HG02610 (cell line): ENCODE measurements at regions not wholly inside any gene's neighbourhood (a gene's known extent, or its start where the extent isn't known, plus 50 kb on each side); places are given as distances from the start of the nearest gene placed in this dataset.

Experiments used
- ATAC-seq: cut with Tn5 transposase; IDR thresholded peaks from one replicate; pipeline ENCODE4 v1.9.1; 2021; ENCODE audit warnings: mild to moderate bottlenecking, moderate library complexity; ENCODE audit not compliant: unreplicated experiment

- peak; percentile 98 for ATAC-seq
Observed at GRCh38 chr7:86949052-86949778, 110.2 kb downstream of the ELAPOR2 start.

DNA sequence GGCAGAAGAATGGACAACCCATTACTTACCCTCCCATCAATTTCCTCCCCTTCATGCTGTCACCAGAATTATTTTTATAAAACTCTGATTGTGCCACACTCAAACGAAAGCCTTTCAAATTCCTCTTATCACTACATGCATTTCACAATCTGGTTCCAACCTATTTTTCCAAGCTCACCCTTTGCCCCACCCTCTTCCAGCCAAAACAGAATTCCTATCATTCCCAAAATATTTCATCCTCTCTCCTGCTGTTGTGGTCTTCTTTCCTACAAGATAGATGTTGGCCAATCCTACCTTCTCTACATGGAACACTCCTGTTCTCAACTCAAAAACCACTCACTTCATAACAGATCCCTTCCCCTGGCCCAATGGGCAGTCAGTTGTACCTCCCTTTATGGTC is 111.5 kb downstream of the ELAPOR2 start:
- ATAC-seq = no peak

DNA sequence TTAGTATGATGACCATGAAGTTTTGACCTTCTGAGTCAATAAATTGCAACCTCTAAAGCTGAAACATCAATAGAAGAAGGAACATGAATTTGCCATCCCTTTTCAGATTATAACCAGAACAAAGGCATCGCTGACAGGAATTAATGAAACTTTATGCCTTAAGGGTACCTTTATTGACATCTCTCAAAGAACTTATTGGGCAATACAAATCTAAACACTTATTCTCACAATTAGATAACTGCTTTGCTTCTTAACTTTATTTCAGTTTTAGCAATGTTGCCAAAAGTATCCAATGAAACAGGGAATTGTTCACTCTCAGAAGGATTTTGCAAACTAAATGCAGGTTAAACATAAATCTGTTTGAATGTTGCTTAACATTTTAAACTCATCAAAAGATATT is 116.0 kb downstream of the ELAPOR2 start:
- ATAC-seq = no peak

GRCh38 chr7:86942995-86943394 is 116.5 kb downstream of the ELAPOR2 start:
- ATAC-seq = no peak

- ATAC-seq = no peak
Observed at GRCh38 chr7:86942081-86942480, 117.4 kb downstream of the ELAPOR2 start.

DNA sequence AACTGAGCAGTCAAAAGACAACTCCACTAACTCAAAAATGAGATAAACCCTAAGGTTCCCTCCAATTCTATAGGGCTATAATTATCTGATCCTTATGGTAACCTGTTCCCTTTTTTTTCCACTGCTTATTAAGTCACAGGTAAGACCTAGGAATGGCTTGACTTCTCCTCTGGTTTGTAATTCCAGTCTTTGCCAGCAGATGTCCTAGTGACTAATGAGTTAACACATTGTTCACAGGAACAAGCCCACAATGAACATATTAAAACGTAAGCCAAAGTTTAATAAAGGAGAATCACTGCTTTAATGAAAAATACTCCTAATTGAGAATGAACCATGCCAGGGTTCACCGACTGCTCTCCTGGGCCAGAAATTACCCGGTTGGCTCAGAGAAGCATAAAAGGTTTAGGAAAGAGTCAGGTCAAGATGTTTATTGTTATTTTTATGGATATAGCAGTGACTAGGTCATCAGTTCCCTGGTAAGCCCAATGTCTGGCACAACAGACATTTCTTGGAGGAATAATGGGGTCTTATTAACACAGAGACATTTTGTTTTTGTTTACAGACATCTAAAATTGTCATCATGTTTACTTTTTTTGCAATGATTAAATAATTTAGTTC is 120.1 kb downstream of the ELAPOR2 start:
- ATAC-seq = peak; percentile 90

DNA sequence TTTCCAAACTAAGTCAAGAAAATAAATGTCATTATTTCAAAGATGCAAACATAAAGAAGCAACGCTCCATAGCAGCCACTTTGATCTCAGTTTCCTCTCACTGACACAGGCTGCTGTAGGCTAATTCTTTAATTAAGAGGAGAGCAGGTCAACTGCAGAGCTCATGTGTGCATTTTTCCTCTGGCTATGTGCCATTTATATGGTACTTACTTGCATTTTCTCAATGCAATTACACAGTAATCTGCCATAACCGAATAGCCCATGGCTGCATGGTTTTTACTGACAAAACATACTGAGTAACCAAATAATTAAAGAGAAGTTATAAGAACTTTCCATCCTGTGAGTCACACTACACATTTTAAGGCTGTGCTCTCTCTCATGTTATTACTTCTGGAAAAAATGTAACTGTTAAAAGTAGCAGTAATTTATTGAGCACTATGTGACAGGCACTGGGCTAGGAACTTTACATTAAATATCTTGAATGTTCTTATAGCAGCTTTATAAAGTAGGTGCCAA is 122.0 kb downstream of the ELAPOR2 start:
- ATAC-seq = no peak

- no peak for ATAC-seq
Observed at GRCh38 chr7:86933295-86933845, 126.1 kb downstream of the ELAPOR2 start.

GRCh38 chr7:86932038-86932512 is 127.4 kb downstream of the ELAPOR2 start:
- ATAC-seq = no peak

GRCh38 chr7:86931439-86931838 is 128.0 kb downstream of the ELAPOR2 start:
- ATAC-seq = peak; percentile 51

GRCh38 chr7:86930554-86931307 is 128.7 kb downstream of the ELAPOR2 start:
- no peak for ATAC-seq

DNA sequence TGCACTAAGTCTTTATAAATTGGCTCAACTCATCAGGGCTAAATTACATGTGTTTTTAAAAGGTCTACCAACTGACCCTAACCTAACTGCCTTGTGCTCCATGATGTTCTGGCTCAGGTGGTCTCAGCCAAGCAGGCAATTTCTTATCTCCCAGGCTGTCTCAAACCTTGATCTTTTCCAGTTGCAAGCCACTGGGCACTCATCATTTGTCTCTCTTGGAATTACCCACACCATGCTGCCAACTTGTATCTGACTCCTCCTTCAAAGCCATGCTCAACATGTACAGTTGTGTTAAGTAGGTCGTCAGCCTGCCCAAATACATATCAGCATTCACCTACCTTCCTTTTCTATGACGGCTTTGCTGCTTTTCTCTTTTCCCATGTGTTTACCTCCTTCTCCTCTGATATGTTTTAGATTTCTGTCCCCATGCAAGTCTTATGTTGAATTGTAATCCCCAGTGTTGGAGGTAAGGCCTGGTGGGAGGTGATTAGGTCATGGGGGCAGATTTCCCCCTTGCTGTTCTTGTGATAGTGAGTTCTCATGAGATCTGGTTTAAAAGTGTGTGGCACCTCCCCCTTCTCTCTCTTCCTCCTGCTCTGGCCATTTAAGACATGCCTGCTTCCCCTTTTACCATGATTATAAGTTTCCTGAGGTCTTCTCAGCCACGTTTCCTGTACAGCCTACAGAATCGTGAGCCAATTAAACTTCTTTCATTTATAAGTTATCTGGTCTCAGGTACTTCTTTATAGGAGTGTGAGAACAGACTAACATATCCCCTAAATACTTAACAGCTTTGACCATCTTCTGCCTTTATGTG is 130.0 kb downstream of the ELAPOR2 start:
- no peak for ATAC-seq

- no peak for ATAC-seq
Observed at GRCh38 chr7:86928308-86928707, 131.1 kb downstream of the ELAPOR2 start.

DNA sequence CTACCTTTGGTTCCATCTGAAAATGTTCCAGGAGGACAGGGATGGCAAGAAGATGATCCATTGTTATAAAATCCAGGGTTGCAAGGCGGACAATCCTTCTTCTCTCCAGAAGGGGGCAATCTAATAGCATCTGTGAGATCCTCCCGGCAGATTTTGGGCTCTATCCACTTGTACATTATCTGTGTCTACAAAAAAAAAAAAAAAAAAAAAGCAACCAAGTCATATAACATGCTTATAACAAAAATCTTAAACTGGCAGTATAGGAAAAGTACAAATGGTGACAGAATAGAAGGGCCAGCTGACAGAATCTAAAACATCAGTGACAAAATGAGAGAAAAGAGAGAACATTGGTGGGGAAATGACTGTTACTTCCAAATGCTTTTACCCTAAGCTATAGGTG is 132.7 kb downstream of the ELAPOR2 start:
- peak; percentile 62 for ATAC-seq

DNA sequence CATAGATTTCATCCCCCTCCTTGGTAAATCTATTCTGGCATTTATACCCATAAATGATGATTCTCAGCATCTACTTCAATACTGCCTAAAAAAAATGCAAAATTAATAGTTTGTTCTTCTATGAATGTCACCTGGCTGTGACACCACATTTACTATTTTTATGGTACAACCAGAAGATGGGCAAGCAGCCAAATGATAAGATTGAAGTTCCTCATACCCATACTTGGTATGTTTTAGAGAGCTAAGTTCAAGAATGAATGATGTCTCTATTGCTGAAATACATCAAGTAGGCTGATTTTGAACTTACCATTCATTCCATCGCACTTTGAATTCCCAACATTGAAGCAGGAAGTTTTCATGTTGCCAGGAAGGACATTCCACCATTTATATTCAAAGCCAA is 134.2 kb downstream of the ELAPOR2 start:
- no peak for ATAC-seq

- no peak for ATAC-seq
Observed at GRCh38 chr7:86923527-86923926, 135.9 kb downstream of the ELAPOR2 start.

- ATAC-seq = no peak
Observed at GRCh38 chr7:86920154-86920553, 139.3 kb downstream of the ELAPOR2 start.

DNA sequence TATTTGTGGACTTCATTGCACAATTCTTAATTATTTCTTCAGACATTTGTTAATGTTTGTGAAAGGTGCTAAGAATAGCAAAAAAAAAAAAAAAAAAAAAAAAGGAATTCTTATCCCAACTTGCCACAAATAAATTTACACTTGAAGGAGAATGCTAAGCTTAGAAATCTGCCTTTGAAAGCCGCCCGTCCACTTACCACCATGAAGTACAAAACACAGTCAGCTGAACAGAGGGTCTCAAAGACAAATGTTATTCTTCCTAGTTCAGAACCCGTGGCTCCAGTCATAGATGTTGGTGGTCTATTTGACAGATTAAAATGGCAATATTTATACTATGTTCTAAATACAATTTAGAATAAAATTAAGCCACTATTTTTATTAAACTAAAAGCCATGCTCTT is 141.2 kb downstream of the ELAPOR2 start:
- no peak for ATAC-seq

- ATAC-seq = peak; percentile 44
Observed at GRCh38 chr7:86916277-86916825, 143.1 kb downstream of the ELAPOR2 start.

DNA sequence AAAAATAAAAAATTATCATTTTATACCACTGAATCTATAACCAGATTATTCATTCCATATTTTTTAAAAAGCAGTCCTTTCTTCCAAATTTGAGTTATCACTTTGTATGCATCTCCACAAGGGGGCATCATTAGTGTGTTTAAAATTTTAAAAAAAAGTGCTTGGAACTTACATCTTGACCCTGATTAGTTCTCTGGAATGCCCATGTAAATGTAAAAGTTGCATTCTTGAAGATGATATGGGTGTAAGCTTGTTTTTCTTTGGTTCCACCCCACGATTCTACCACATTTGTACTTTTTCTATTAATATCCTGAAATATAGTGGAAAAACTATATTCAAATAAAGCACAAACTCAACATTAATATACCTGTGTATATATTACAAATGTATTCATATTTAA is 144.9 kb downstream of the ELAPOR2 start:
- ATAC-seq = no peak
